Adrenal gland (tissue), 9 donors: ENCODE measurements at regions not wholly inside any gene's neighbourhood (a gene's known extent, or its start where the extent isn't known, plus 50 kb on each side); places are given as distances from the start of the nearest gene placed in this dataset.
A peak's percentile ranks its signal among the peaks of the same experiment; 100 is the strongest.

Experiments used
- DNase-seq, 7 donors: peaks; one replicate each; pipeline ENCODE4 v3.0.0-alpha.2; 2019 to 2020
- H3K27ac ChIP-seq, 5 donors: fragments of 200-600 bp; sonication (generic) in 4 of 5; 1 replicate in 3 of 5; 2 replicates in 2 of 5; pipeline versions ENCODE4 v1.5.1 to v1.8.0; 2016 to 2020; ENCODE audit warnings: mild to moderate bottlenecking in 1 of 5
- H3K27me3 ChIP-seq: fragments of 200-600 bp; 2 replicates; pipeline ENCODE4 v1.8.0; 2021
- H3K36me3 ChIP-seq, 2 donors: fragments of 200-600 bp; replicated peaks in 1 of 2; 1 replicate in 1 of 2; 2 replicates in 1 of 2; pipeline versions ENCODE4 v1.5.1 to v1.8.0; 2018 to 2022
- H3K4me1 ChIP-seq, 2 donors: fragments of 200-600 bp; replicated peaks in 1 of 2; 1 replicate in 1 of 2; 2 replicates in 1 of 2; pipeline versions ENCODE4 v1.5.1 to v1.8.0; 2018 to 2021
- H3K4me3 ChIP-seq, 4 donors: fragments of 200-600 bp; sonication (generic) in 3 of 4; one replicate each; pipeline ENCODE4 v1.5.1; 2016 to 2018
- H3K9me3 ChIP-seq, 3 donors: fragments of 200-600 bp; sonication (generic) in 1 of 3; replicated peaks in 1 of 3; 1 replicate in 2 of 3; 2 replicates in 1 of 3; pipeline versions ENCODE4 v1.5.1 to v1.8.0; 2016 to 2021
- POLR2A ChIP-seq, 2 donors: fragments of 450-650 bp; IDR thresholded peaks; one replicate each; pipeline ENCODE4 v1.6.1; 2017; ENCODE audit warnings: antibody characterized with exemption in 2 of 2, mild to moderate bottlenecking in 2 of 2, moderate library complexity in 1 of 2
- WGBS, 4 donors: extraction: QIAGEN DNeasy Blood & Tissue Kit in 2 of 4; methylation state at CpG; one replicate each; pipeline versions ENCODE4 v1.1.5 to v1.1.7; 2013 to 2017; 5-methylcytosine and 5-hydroxymethylcytosine counted together
- intact Hi-C, 2 donors: fragments of 100-400 bp; cut with DNase I; formaldehyde crosslinking; loops; one replicate each; pipeline versions ENCODE4 v1.14.1 to v1.15.0; 2022 to 2023
- TF ChIP-seq, protein P1 (sequence below), 6 experiments: fragments of 450-650 bp in 4 of 6; fragments of 200-600 bp in 2 of 6; sonication (generic) in 1 of 6; IDR thresholded peaks; 1 replicate in 5 of 6; 2 replicates in 1 of 6; pipeline versions ENCODE4 v1.5.1 to v1.8.0; 2016 to 2021; ENCODE audit warnings: antibody characterized with exemption in 6 of 6, mild to moderate bottlenecking in 2 of 6, moderate library complexity in 1 of 6
- donor health status: healthy with polysubstance abuse.
- donor health status: Bipolar disorder and iron deficiency.
- donor health status: DM: yes; HTN: yes; CAD: no.
- donor health status: DM: no; HTN: no; CAD: no.
- donor health status: DM: no; HTN: no; CAD: no.

DNA sequence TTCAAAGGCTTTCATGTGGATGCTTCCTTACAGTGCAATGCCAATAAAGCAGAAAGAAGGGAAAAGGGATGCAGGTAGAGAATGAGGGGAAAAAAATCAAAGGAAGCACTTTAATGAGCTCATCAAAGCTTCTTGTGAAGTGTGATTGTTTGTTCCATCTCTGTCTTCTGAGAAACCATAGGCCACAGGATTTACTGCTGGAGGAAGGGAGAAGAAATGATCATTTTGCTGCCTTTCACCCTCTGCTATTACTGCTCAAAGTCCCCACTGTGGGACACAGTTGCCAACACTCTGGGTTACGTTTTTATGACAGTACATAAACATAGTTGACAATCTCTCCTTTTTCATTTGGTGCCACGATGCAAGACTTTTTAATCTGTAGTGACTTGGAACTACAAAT lies 558.0 kb upstream of the TECRL start:
- Histone ChIP-seq H3K9me3 (no peaks in the 10 kb centered on the region), H3K27me3 (no peaks in the 10 kb centered on the region), H3K36me3 (no peaks in the 10 kb centered on the region), H3K4me1 (no peaks in the 10 kb centered on the region), H3K4me3 (no peak overlapping the region), H3K27ac (no peak overlapping the region)
- no peak for DNase-seq
- no peak for TF ChIP-seq POLR2A (IDR thresholded peaks at IDR 0.05)
- TF ChIP-seq, protein P1, sequence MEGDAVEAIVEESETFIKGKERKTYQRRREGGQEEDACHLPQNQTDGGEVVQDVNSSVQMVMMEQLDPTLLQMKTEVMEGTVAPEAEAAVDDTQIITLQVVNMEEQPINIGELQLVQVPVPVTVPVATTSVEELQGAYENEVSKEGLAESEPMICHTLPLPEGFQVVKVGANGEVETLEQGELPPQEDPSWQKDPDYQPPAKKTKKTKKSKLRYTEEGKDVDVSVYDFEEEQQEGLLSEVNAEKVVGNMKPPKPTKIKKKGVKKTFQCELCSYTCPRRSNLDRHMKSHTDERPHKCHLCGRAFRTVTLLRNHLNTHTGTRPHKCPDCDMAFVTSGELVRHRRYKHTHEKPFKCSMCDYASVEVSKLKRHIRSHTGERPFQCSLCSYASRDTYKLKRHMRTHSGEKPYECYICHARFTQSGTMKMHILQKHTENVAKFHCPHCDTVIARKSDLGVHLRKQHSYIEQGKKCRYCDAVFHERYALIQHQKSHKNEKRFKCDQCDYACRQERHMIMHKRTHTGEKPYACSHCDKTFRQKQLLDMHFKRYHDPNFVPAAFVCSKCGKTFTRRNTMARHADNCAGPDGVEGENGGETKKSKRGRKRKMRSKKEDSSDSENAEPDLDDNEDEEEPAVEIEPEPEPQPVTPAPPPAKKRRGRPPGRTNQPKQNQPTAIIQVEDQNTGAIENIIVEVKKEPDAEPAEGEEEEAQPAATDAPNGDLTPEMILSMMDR (IDR thresholded peaks at IDR 0.05), result no peak
- 36 to 50% (median 47%) methylated on average over 2 of the region's 2 CpGs for WGBS, 4 donors
- intact Hi-C loops, result no loop called here

DNA sequence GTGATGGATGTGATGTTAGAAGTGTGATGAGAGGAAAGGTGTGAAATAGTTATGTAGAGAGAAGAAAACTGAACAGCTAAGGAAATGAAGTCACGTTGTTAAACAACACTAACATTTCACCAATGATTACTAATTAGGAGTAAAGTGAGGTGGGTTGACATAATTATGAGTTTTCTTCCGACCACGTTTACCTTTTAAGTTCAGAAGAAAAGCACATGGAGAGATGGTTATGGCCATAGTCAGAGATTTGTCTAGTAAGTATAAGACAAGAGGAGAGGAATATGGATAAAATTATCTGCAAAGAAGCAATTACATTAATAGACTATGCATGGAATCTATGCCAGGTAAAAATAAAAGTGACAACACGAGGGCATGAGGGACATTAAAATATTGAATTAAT lies 551.3 kb upstream of the TECRL start:
- Histone ChIP-seq H3K36me3 (no peaks in the 10 kb centered on the region), H3K4me3 (no peak overlapping the region), H3K27ac (no peak overlapping the region), H3K4me1 (no peaks in the 10 kb centered on the region), H3K9me3 (no peaks in the 10 kb centered on the region), H3K27me3 (no peaks in the 10 kb centered on the region)
- intact Hi-C loops, result no loop called here
- no peak for DNase-seq
- TF ChIP-seq POLR2A (IDR thresholded peaks at IDR 0.05), result no peak
- TF ChIP-seq, protein P1 (IDR thresholded peaks at IDR 0.05), result no peak
- WGBS, 4 donors, result 68 to 76% (median 71%) methylated on average over 4 of the region's 4 CpGs

DNA sequence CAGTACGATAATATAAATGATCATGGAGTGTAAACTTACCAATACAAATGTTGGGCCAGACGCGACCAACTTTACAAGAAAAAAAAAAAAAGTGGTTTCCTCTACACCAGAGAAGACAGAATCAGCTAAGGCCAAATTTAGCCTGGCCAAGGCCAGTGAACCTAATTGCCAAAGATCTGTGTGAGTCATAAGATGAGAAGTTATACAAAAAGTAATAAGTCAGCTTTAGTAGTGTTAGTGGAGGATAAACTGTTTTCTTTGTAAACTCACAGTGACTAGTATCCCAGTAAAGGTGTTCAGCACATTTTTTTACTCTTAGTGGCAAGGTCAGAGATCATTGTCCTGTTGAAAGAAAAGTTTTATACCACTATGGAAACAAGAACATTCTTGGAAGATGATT lies 531.4 kb upstream of the TECRL start:
- intact Hi-C loops, result no loop called here
- H3K9me3 ChIP-seq, result no peaks in the 10 kb centered on the region
- no peaks in the 10 kb centered on the region for H3K27me3 ChIP-seq
- peak; percentile 38 to 72 (median 48) for DNase-seq
- no peak overlapping the region for H3K27ac ChIP-seq
- 52 to 67% (median 57%) methylated on average over 3 of the region's 3 CpGs for WGBS, 4 donors
- H3K4me1 ChIP-seq, result no peaks in the 10 kb centered on the region
- H3K4me3 ChIP-seq, result no peak overlapping the region
- no peaks in the 10 kb centered on the region for H3K36me3 ChIP-seq
- TF ChIP-seq, protein P1 (IDR thresholded peaks at IDR 0.05), result no peak
- TF ChIP-seq POLR2A (IDR thresholded peaks at IDR 0.05), result no peak

DNA sequence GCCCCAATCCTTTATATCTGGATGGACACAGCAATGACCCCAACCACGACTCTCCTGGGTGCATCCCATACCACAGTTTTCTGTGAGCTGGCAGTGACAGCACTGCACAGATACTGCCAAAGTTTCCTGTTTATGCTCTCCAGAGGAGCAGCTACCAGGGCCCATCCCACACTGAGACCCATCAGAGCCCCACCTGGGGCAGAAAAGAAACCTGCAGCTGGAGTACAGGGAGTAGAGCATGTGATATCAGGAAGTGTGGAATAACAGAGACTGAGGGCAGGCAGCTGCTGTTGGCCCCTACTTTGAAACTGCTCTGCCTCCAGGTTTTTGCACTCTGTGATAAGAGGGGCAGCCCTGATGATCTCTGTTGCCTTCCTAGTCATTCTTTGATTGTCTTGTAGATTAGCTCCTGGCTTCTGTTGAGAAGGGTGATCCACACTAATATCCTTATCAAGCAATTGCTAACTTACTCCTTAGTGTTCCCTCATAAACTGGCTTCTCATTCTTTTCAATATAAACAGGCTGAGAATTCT lies 526.3 kb upstream of the TECRL start:
- Histone ChIP-seq H3K36me3 (no peaks in the 10 kb centered on the region), H3K27ac (no peak overlapping the region), H3K27me3 (no peaks in the 10 kb centered on the region), H3K4me3 (no peak overlapping the region), H3K4me1 (no peaks in the 10 kb centered on the region), H3K9me3 (no peaks in the 10 kb centered on the region)
- intact Hi-C loops, result no loop called here
- DNase-seq, result no peak
- WGBS, 4 donors, result 68 to 76% (median 70%) methylated on average over 1 of the region's 1 CpG
- TF ChIP-seq, protein P1 (IDR thresholded peaks at IDR 0.05), result no peak
- TF ChIP-seq POLR2A (IDR thresholded peaks at IDR 0.05), result no peak
